Psoas muscle (tissue), 7 donors: ENCODE measurements at regions not wholly inside any gene's neighbourhood (a gene's known extent, or its start where the extent isn't known, plus 50 kb on each side); places are given as distances from the start of the nearest gene placed in this dataset.

Experiments used
- ATAC-seq, 4 donors: fragments of 200-7000 bp; cut with Tn5 transposase; one replicate each; pipeline ENCODE4 v1.9.1; 2020; ENCODE audit warnings: moderate library complexity in 3 of 4, mild to moderate bottlenecking in 2 of 4
- DNase-seq, 2 donors: peaks; one replicate each; pipeline ENCODE4 v3.0.0-alpha.2; 2020
- H3K27ac ChIP-seq: fragments of 200-600 bp; one replicate; pipeline ENCODE4 v1.8.0; 2022
- H3K27me3 ChIP-seq, 3 donors: fragments of 200-600 bp in 1 of 3; one replicate each; pipeline versions ENCODE4 v1.6.1 to v1.8.0; 2013 to 2022; ENCODE audit warnings: low read length in 2 of 3, mild to moderate bottlenecking in 2 of 3, moderate library complexity in 1 of 3; ENCODE audit not compliant: insufficient read depth in 3 of 3
- H3K36me3 ChIP-seq, 2 donors: fragments of 200-600 bp in 1 of 2; one replicate each; pipeline versions ENCODE4 v1.6.1 to v1.8.0; 2013 to 2022; ENCODE audit warnings: low read depth in 1 of 2, mild to moderate bottlenecking in 1 of 2, moderate library complexity in 1 of 2; ENCODE audit not compliant: insufficient read depth in 1 of 2
- H3K4me1 ChIP-seq: fragments of 200-600 bp; one replicate; pipeline ENCODE4 v1.8.0; 2022
- H3K4me3 ChIP-seq: fragments of 200-600 bp; one replicate; pipeline ENCODE4 v1.8.0; 2022; ENCODE audit warnings: mild to moderate bottlenecking
- H3K9me3 ChIP-seq: fragments of 200-600 bp; one replicate; pipeline ENCODE4 v1.8.0; 2022
- WGBS, 3 donors: extraction: QIAGEN DNeasy Blood & Tissue Kit; methylation state at CpG; one replicate each; pipeline versions ENCODE4 v1.1.6 to v1.1.7; 2013; 5-methylcytosine and 5-hydroxymethylcytosine counted together
- intact Hi-C, 2 donors: fragments of 100-400 bp; cut with DNase I; formaldehyde crosslinking; loops; one replicate each; pipeline versions ENCODE4 v1.11.0 to v1.14.2; 2022
- TF ChIP-seq, protein P1 (sequence below): fragments of 200-600 bp; IDR thresholded peaks from one replicate; pipeline ENCODE4 v1.8.0; 2022; ENCODE audit warnings: antibody characterized with exemption
- donor health status: healthy with polysubstance abuse.
- donor health status: DM: no; HTN: no; CAD: no; lungs with moderate emphysema.
- donor health status: Bipolar disorder and iron deficiency.
- donor health status: healthy.
- donor health status: DM: yes; HTN: yes; CAD: no.
- donor health status: DM: no; HTN: no; CAD: no.
- donor health status: DM: yes; HTN: yes; CAD: no.

DNA sequence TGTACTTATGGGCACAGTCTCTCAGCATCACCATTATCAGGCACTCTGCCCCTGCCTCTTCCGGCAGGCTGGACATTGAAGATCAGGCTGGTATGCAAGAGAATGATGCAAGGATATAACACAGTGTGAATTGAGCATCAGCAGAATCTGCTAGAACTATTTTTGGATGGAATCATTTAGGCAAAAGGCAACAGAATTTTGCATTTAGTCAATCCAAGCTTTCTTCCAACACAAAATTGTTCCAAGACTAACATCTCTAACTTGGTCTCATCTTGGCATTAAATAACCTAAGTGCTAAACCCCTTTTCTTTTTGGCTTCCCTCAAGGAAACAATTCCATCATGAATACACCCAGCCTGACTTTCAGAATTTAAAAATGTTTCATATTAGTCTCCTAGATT is 339.9 kb downstream of the PRELID2 start:
- DNase-seq: no peak
- Histone ChIP-seq H3K27me3 (no peaks in the 10 kb centered on the region), H3K27ac (no peak overlapping the region), H3K4me3 (no peak overlapping the region), H3K36me3 (no peaks in the 10 kb centered on the region), H3K4me1 (no peaks in the 10 kb centered on the region), H3K9me3 (no peaks in the 10 kb centered on the region)
- no peak for ATAC-seq
- TF ChIP-seq, protein P1, sequence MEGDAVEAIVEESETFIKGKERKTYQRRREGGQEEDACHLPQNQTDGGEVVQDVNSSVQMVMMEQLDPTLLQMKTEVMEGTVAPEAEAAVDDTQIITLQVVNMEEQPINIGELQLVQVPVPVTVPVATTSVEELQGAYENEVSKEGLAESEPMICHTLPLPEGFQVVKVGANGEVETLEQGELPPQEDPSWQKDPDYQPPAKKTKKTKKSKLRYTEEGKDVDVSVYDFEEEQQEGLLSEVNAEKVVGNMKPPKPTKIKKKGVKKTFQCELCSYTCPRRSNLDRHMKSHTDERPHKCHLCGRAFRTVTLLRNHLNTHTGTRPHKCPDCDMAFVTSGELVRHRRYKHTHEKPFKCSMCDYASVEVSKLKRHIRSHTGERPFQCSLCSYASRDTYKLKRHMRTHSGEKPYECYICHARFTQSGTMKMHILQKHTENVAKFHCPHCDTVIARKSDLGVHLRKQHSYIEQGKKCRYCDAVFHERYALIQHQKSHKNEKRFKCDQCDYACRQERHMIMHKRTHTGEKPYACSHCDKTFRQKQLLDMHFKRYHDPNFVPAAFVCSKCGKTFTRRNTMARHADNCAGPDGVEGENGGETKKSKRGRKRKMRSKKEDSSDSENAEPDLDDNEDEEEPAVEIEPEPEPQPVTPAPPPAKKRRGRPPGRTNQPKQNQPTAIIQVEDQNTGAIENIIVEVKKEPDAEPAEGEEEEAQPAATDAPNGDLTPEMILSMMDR: no peak
- WGBS, 3 donors: 76 to 91% (median 85%) methylated on average over 1 of the region's 1 CpG
- intact Hi-C loops: loop anchor here in 1 of 2 donors (10.0 kb wide), 1 partner anchor 330 kb away; no protein-coding TSS in a partner anchor

DNA sequence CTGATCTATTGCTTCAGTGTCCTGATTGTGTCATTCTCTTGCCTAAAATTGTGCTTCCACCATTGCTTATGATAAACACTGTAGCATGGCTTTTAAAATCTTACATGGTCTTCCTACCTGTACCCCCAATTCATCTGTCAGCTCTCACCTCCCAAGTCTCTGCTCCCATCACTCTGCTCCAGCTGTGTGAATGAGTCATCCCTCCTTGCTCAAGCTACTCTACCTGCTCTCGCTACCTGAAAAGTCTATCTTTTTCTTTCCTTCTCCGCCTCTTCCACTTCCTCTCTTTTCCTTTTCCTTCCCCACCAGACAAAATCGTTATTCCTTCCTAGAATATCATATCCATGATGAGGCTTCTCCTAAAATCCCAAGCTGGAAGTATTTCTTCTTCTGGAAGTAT is 341.7 kb downstream of the PRELID2 start:
- intact Hi-C loops: loop anchor here in 1 of 2 donors (10.0 kb wide), 1 partner anchor 331 kb away; no protein-coding TSS in a partner anchor
- H3K4me3 ChIP-seq: no peak overlapping the region
- TF ChIP-seq, protein P1: no peak
- H3K27me3 ChIP-seq: no peaks in the 10 kb centered on the region
- DNase-seq: no peak
- WGBS, 3 donors: 81 to 85% (median 83%) methylated on average over 3 of the region's 3 CpGs
- H3K9me3 ChIP-seq: no peaks in the 10 kb centered on the region
- ATAC-seq: no peak
- no peaks in the 10 kb centered on the region for H3K4me1 ChIP-seq
- no peaks in the 10 kb centered on the region for H3K36me3 ChIP-seq
- no peak overlapping the region for H3K27ac ChIP-seq

DNA sequence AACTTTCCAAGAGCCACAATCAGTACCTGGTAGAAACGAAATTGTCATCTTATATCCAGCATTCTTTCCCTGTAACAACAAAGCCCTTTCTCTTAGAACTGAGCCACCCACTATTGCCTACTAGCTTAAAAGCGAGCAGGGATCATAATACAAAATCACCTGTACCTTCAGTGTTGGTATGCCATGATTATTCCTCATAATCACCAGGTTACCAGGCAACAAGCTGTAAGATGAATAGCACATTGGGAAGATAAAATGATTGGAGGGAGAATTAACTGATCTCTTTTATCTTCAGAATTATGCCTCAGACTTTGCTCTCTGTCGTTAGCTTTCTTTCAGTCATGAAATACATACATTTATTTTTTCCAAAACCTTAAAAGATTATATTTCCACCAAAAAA is 345.6 kb downstream of the PRELID2 start:
- H3K4me1 ChIP-seq: no peaks in the 10 kb centered on the region
- DNase-seq (no peak), ATAC-seq (no peak)
- no peaks in the 10 kb centered on the region for H3K27me3 ChIP-seq
- H3K36me3 ChIP-seq: no peaks in the 10 kb centered on the region
- 74 to 76% (median 75%) methylated on average over 3 of the region's 3 CpGs for WGBS, 3 donors
- H3K27ac ChIP-seq: no peak overlapping the region
- H3K4me3 ChIP-seq: no peak overlapping the region
- H3K9me3 ChIP-seq: no peaks in the 10 kb centered on the region
- TF ChIP-seq, protein P1: no peak
- intact Hi-C loops: no loop called here

DNA sequence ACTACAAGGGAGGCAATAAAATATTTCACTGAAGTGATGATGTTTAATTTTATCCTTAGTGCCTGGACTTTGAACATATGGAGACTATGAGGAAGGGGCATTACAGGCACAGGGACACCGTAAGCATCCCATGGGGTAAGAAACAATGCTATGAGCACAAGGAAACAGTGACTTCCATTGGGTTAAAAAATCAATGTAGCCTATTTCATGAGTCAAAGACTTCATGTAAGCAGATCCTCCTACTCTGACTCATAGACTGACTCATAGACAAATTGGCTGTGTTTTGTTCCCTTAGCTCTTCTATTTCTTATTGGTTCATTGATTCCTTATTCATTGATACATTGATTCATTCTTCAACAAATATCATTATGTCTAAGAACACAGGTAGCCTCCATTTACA is 351.0 kb downstream of the PRELID2 start:
- H3K4me3 ChIP-seq: no peak overlapping the region
- no peak for DNase-seq
- no peaks in the 10 kb centered on the region for H3K36me3 ChIP-seq
- H3K4me1 ChIP-seq: no peaks in the 10 kb centered on the region
- H3K27ac ChIP-seq: no peak overlapping the region
- no peak for ATAC-seq
- WGBS, 3 donors: 78 to 82% (median 78%) methylated on average over 1 of the region's 1 CpG
- H3K9me3 ChIP-seq: no peaks in the 10 kb centered on the region
- intact Hi-C loops: no loop called here
- TF ChIP-seq, protein P1: no peak
- no peaks in the 10 kb centered on the region for H3K27me3 ChIP-seq

DNA sequence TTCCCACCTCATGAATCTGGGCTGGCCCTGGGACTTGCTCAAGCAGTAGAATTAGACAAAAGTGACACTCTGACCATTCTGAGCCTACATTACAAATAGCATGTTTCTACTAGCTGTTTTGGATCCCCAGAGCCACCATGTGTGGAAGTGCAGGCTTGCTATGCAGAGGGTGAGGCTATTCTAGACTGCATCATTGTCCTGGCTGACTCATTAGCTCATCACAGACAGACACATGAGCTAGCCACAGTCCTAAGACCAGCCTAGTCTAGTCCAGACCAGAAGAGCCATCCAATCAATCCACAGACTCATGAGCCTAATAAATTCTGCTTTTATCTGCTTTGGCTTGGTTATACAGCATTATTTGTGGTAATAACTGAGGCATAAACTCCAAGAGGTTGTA is 351.9 kb downstream of the PRELID2 start:
- no peak for DNase-seq
- Histone ChIP-seq H3K4me1 (no peaks in the 10 kb centered on the region), H3K36me3 (no peaks in the 10 kb centered on the region), H3K4me3 (no peak overlapping the region), H3K27me3 (no peaks in the 10 kb centered on the region), H3K27ac (no peak overlapping the region), H3K9me3 (no peaks in the 10 kb centered on the region)
- intact Hi-C loops: no loop called here
- no peak for ATAC-seq
- TF ChIP-seq, protein P1: no peak
